A549 (cell line): ENCODE measurements at regions not wholly inside any gene's neighbourhood (a gene's known extent, or its start where the extent isn't known, plus 50 kb on each side); places are given as distances from the start of the nearest gene placed in this dataset.

Experiments used
- BHLHE40 ChIP-seq: IDR thresholded peaks from 2 replicates; pipeline ENCODE4 v1.6.1; 2012; ENCODE audit warnings: low read depth, low read length, inconsistent platforms
- CEBPB ChIP-seq, 2 experiments: fragments of >200 bp in 1 of 2; sonication (Bioruptor Twin) in 1 of 2; formaldehyde crosslinking in 1 of 2; IDR thresholded peaks; 2 replicates each; pipeline ENCODE4 v1.6.1; 2012 to 2016
- CTCF ChIP-seq: fragments of >200 bp; sonication (Bioruptor Twin); formaldehyde crosslinking; IDR thresholded peaks from 3 replicates; pipeline ENCODE4 v1.5.1; 2016
- EP300 ChIP-seq, 2 experiments: fragments of >200 bp; sonication (Bioruptor Twin); formaldehyde crosslinking; IDR thresholded peaks; 2 replicates in 1 of 2; 3 replicates in 1 of 2; pipeline ENCODE4 v1.6.1; 2016 to 2017
- JUN ChIP-seq, 2 experiments: fragments of >200 bp; sonication (Bioruptor Twin); formaldehyde crosslinking; IDR thresholded peaks; 2 replicates in 1 of 2; 3 replicates in 1 of 2; pipeline ENCODE4 v1.6.1; 2016 to 2017
- KDM5A ChIP-seq: fragments of 200-600 bp; sonication (generic); IDR thresholded peaks from 2 replicates; pipeline ENCODE4 v1.6.1; 2016; ENCODE audit warnings: antibody characterized with exemption, mild to moderate bottlenecking
- MAFK ChIP-seq: fragments of 450-650 bp; IDR thresholded peaks from 2 replicates; pipeline ENCODE4 v1.6.1; 2014; ENCODE audit not compliant: partially characterized antibody
- MAX ChIP-seq: IDR thresholded peaks from 2 replicates; pipeline ENCODE4 v1.6.1; 2012
- MAZ ChIP-seq: fragments of 150-350 bp; IDR thresholded peaks from 2 replicates; pipeline ENCODE4 v1.6.1; 2014; ENCODE audit warnings: antibody characterized with exemption, low read depth, low read length, borderline replicate concordance
- NPAS2 ChIP-seq: fragments of 250-450 bp; sonication (Bioruptor Pico); IDR thresholded peaks from 2 replicates; pipeline ENCODE4 v1.8.0; 2022; ENCODE audit warnings: mild to moderate bottlenecking, moderate library complexity, borderline replicate concordance
- POLR2A ChIP-seq: IDR thresholded peaks from 2 replicates; pipeline ENCODE4 v1.6.1; 2012; ENCODE audit warnings: mild to moderate bottlenecking, low read length
- RAD21 ChIP-seq, 2 experiments: fragments of >200 bp in 1 of 2; sonication (Bioruptor Twin) in 1 of 2; formaldehyde crosslinking in 1 of 2; IDR thresholded peaks in 1 of 2; conservative IDR thresholded peaks in 1 of 2; 2 replicates in 1 of 2; 3 replicates in 1 of 2; pipeline ENCODE4 v1.6.1; 2012 to 2018; ENCODE audit warnings: inconsistent platforms in 1 of 2
- RCOR1 ChIP-seq: fragments of 150-350 bp; IDR thresholded peaks from 2 replicates; pipeline ENCODE4 v1.6.1; 2014; ENCODE audit warnings: antibody characterized with exemption, low read length, low read depth

- TF ChIP-seq RAD21 (conservative IDR thresholded peaks at IDR 0.05 in 1 of 2, IDR thresholded peaks at IDR 0.05 in 1 of 2) (no peak), EP300 (IDR thresholded peaks at IDR 0.05) (no peak), CTCF (no peak), MAFK (no peak), MAX (no peak), JUN (IDR thresholded peaks at IDR 0.05) (no peak), RCOR1 (no peak), BHLHE40 (no peak), KDM5A (no peak), MAZ (no peak), POLR2A (no peak), NPAS2 (CRISPR knock-in tag) (no peak), CEBPB (IDR thresholded peaks at IDR 0.05) (no peak)
Observed at GRCh38 chr1:163628034-163628773, 306.4 kb downstream of the NUF2 start.
